Myocyte (in vitro differentiated cells): ENCODE measurements at regions not wholly inside any gene's neighbourhood (a gene's known extent, or its start where the extent isn't known, plus 50 kb on each side); places are given as distances from the start of the nearest gene placed in this dataset. TPM values are rescaled to one million over a fixed set of nuclear protein-coding genes. Genes with fewer than 3 reads are reported as not detected.
A peak's percentile ranks its signal among the peaks of the same experiment; 100 is the strongest.

ENCODE experiments used
- DNase-seq: peaks from one replicate; pipeline ENCODE4 v3.0.0-alpha.2; 2012; ENCODE audit warnings: low read depth
- microRNA-seq: library from miRNA; unstranded; fragments of <30 nt; microRNA quantifications from one replicate; pipeline ENCODE4, GENCODE V29; 2016

GRCh38 chr18:47342566-47342965, 91.1 kb upstream of the SKOR2 start:
- no peak for DNase-seq

- DNase-seq = no peak
Measured at GRCh38 chr18:47341678-47342077, 90.2 kb upstream of the SKOR2 start.

DNA sequence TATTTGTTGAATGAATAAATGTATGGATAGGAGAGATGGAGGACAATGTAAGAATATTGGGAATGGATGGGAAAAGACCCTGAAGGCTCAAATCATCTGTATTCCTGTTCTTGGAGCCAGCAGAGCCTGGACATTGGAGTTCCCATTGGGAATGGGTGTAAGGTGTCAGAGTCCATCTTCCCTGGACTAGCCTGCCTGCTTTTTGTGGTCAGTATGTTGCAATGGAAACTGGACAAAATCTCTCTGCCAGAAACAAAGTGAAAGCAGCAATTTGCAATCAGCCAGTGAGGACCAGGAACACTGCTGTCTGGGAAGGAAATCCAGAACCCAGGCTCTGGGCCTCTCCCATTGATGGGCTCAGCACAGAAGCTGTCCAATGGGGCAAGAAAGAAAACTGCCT, 83.5 kb upstream of the SKOR2 start:
- DNase-seq = no peak

DNA sequence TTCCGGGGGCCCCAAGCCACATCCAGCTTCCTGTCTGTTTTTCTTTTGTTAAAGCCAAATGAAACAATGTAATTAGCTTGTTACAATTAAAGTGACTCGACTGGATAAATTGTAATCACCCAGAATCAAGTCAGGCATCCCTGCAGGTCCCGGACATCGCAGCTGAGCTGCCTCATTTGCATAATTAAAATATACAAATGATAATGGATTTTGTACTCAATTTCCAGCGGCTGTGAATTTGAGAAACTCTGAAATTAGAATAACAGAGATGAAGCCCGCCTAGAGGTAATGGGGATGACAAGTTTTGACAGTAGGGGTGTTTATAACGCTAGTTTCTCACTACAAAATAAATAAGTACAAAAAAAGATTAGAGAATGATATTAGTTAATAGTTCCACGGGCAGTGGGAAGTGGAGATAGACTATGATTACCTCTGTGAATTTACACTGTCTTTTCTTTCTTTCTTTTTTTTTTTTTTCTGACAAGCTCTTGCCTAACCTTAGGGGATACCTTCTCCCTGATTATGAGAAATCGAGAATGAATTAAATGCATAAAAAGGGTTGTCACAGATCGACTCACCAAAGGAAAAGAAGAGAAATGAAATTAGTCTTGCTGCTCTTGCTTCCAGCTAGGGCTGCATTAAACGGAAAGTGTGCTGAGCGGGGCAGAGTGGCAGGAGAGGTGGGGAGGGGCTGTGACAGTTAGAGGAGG, 82.6 kb upstream of the SKOR2 start:
- DNase-seq = no peak

- no peak for DNase-seq
Measured at GRCh38 chr18:47331641-47332040, 80.2 kb upstream of the SKOR2 start.

DNA sequence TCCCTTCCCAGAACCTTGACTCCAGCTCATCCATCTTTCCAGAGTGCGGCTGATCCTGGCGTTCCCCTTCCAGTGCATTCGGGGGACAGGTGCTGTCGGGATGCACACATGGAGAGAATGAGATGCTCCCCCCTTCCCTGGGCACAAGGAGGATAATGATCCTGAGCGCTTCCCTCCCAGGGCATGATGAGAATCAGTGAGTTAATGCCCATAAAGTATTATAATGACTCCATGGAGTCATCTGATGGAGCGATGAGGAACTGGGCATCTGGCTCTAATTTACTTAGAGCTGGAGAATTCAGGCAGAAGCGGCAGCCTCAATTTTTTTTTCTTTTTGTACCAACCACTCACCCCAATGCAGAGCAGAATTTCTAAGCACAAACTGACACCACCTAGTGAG, 79.6 kb upstream of the SKOR2 start:
- no peak for DNase-seq

- DNase-seq = peak; percentile 1
Measured at GRCh38 chr18:47323158-47323557, 71.7 kb upstream of the SKOR2 start.

DNA sequence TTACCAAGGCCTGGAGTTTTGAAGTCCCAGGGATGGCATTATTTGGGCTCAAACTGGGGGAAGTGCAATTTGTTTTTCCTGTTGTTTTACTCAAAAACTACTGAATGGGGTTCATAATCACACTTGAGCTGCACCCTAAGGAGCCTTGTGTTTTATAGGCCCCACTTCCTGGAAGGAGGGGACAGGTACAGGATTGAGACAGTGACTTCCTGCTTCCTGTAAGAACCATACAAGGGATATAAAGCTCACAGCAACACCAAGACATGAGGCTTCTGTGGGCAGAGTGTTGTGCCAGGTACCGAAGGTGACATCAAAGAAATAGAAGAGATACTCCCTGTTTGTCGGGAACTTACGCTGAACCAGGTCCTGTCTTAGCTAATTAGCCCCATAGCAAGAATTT, 70.4 kb upstream of the SKOR2 start:
- no peak for DNase-seq

GRCh38 chr18:47317824-47318508, 66.5 kb upstream of the SKOR2 start:
- DNase-seq = no peak

GRCh38 chr18:47316924-47317323, 65.5 kb upstream of the SKOR2 start:
- DNase-seq = no peak

DNA sequence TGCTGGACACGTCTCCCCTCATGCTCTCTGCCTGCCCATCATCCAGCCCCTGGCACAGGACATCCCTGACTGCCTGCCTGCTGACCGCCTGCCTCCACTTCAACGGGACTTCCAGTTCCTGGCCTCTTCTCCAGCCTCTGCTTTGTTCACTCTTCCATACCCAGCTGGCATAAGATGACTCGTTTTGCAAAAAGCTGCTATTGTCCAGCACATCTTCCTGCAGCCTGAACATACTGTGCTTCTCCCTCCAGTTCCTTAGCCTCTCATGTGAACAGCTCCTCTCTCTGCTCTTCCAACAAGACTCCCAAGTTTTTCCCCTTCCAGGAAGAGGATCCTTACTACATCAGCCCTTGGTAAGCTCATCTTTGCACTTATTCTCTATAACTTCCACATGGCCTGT, 62.4 kb upstream of the SKOR2 start:
- DNase-seq = no peak

DNA sequence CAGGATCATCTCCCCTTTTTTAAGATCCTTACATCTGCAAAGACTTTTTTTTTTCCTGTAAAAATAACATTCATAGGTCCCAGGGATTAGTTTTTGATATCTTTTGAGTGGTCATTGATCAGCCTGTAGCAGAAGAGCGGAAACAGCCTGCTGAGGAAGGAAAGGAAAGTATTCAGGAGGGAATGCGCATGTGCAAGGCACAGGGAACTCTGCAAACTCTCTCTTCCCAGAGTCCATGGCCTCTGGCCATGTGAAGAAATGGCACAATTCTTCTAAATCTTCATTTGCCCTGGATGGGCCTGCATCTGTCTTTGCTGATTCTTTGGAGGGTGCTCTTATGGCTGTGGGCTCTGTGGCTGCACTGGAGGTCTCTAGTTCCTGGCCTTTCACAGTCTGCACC, 60.1 kb upstream of the SKOR2 start:
- DNase-seq = no peak

Small RNAs in the stretch of these regions (microRNA-seq; reads per million reads assigned to microRNA genes)
- not detected for gene MIR4527
